T-helper 1 cell (primary cell): ENCODE measurements at regions not wholly inside any gene's neighbourhood (a gene's known extent, or its start where the extent isn't known, plus 50 kb on each side); places are given as distances from the start of the nearest gene placed in this dataset.

ENCODE experiments used
- DNase-seq, 5 donors: peaks; one replicate each; pipeline ENCODE4 v3.0.0-alpha.2; 2012 to 2020

DNA sequence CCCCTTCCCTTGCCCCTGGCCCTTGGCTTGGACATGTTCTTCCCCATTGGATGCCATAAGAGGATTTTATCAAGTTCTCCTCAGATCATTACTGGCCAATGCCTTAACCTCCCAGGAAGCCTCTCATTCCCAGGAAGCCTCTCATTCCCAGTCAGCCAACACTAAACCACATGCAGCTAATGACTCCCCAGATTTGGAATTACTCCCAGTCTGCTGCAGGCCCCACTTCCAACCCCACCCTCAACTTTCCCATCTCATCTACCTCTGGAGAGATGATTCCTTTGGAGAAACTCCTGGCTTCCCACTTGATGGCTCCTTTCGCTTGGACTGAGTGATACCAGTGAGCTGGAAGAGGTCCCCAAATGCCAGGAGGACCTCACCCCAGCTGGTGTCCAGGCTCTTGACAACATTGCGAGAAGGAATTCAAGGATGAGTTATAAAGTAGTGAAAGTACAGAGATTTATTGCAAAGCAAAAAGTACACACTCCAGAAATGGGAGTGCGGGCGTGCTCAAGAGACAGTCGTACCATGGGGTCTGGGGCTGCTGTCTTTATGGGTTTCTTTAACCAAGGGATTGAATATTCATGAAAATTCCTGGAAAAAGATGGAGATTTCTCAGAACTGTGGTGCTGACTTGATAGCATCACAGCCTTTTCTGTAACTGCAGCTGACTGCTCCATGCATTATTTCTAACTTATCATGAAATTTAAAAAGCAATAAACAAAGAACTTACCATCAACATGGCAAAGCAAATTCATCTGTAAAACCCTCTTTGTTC lies 117.2 kb upstream of the ADCY1 start:
- no peak for DNase-seq

DNA sequence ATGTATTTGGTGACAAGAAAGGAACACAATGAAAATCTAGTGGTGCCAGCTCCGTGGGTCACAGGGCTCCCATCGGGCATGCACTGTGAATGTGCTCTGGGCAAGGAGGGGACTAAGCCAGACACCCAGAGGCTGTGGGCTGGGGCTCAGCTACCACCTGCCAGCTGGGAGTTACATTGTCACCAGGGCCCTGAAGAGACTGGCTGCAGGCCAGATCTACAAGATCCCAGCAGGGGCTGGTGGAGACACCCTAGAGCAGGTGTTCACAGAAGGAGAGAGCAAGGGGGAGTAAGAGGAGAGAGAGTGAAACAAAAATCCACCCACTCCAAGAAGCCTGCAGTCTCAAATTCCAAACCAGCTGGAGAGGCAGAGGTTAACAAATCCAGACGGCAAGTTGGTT lies 116.6 kb upstream of the ADCY1 start:
- no peak for DNase-seq

DNA sequence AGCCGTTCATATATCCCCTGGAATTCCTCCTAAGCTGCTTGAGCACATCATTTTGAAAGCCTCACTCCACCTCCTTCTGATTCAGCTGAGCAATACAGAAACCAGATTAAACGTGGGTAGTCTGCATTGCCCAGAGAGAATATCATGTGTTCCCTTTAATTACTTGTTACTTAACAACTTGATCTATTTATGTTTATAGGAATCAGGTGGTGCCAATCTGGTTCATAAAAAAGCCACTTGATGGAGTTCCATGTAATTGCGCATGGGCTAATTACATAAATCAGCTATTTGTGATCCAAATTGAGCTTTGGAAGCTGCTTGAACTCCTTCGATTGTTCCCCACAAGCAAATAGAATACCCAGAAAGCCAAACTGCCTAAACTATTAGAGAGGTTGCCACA lies 114.7 kb upstream of the ADCY1 start:
- no peak for DNase-seq

DNA sequence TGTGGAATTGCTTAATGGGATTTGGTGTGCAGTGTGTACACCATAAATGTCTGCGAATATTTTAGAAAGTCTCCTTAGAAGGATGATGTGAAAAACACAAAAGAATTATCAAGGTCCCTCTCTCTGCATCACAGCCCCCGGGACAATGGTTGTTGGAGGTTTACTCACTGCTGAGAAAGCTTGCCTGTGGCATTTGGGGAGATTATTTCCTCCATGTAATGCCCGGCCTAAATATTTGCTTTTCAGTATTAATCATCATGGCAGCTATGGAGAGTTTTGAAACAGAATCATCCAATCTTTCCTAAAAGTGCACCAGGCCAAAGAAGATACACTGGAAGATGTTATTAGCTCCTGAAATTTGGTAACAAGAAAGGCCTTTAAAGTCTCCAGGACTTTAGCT lies 113.8 kb upstream of the ADCY1 start:
- no peak for DNase-seq

DNA sequence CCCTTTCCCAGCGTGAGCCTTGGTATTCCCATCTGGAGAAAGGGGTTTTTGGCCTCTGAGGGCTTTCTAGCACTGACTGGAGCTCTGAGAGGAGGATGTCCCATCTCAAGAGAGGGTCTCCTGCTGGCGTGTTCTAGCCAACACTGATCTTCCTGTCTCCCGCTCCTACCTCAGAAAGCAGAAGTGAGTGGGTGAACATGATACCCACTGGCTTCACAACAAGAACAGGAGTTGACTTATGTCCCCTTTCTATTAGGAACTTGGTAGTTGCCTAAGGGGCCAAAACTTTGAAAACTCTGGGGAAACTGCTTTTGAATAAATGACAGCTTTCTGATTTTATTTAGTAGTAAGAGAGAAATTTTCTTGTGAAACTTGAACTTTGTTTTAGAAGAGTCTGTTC lies 113.1 kb upstream of the ADCY1 start:
- no peak for DNase-seq

DNA sequence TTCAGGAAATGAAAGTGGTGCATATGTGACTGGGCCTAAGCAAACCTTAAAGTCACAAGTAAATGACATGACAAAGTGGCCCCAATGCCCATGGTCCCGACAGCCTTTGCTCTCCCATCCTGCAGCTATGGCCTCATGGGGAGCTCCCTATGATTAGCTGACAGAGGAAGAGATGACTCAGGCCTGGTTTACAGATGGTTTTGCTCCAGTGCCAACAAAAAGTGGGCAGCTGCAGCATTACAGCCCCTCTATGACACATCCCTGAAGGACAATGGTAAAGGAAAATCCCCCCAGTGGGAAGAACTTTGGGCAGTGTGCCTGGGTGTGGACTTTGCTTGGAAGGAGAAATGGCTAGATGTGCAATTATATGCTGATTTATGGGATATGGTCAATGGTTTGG lies 105.1 kb upstream of the ADCY1 start:
- no peak for DNase-seq

DNA sequence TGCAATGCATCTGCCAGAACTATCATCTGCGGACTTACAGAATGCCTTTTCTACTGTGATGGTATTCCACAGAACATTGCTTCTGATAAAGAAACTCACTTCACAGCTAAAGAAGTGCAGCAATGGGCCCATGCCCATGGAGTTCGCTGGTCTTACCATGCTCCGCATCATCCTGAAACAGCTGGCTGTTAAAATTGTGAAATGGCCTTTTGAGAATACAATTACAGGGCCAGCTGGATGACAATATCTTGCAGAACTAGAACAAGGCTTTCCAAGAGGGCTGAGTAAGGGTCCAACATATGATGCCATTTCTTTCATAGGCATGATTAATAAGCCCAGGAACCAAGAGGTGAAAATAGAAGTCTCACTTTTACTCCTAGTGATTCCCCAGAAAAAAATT lies 104.1 kb upstream of the ADCY1 start:
- DNase-seq: no peak

DNA sequence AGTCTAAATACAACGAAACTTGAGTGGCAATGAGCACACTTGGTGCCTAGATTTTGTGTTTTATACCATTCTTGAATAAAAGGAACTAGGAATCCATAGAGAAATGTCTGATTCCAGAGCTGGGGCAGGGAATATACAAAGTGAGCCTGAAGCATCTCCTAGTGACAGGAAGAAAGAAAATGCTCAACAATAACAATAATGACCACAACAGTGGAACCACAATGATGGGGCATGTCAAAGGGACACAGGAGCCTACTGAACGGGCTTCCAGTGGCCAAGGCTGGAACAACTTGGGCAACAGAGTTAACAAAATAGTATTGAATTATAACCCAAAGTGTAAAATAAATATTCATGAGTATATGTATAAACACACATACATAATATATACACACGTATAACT lies 94.4 kb upstream of the ADCY1 start:
- no peak for DNase-seq

DNA sequence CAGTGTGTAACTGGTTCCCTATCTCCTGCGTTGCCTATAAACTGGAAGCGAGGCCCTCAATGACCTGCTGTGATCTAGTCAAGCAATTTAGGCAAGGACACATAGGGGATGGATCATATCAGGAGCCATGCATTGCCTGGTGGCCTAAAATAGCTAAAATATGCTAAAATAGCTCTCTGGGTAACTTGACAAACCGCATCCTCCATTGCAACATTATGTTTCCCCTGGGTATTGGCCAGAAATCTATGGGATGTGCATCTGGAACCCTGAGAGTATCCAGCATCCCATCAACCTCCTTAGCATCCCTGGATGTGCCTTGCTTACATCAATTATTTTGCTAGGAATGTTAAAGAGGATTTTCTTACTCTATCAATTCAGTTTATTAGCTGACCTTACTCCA lies 91.7 kb upstream of the ADCY1 start:
- no peak for DNase-seq

DNA sequence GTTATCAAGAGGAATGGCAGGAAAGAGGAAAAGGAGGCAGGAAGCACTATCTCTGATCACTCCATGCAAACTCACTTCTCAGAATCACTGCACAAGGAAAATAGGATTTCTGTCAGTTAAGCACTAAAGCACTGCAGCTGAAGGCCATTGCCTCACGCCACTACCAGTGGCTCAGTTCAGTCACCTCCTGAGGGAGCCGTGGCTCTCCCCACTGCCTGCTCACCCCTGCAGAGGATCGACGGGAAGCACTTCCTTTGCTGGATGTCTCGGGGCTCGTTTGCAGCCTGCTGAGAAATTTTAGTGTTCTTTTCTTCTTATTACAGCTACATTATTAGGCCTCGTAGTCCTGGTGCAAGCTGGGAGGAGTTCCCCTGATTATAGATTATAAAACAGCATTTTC lies 90.1 kb upstream of the ADCY1 start:
- DNase-seq: no peak

DNA sequence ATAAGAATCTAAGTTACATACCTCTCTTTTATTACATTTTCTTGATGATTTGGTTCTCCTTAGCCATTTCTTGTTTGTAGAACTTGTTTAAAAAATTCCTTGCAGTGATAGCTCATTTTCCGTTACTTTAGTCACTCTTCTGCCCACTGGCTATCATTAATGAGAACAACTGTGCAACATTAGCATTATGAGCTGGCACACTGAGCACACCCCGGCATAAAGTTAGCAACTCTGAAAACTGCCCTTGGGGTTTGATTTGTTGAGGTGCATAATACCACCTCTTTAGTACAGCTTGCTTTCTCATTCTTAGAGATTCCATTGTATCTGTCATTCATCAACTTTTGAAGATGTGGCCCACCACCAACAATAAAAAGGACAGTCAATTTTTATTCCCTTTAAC lies 87.6 kb upstream of the ADCY1 start:
- no peak for DNase-seq

DNA sequence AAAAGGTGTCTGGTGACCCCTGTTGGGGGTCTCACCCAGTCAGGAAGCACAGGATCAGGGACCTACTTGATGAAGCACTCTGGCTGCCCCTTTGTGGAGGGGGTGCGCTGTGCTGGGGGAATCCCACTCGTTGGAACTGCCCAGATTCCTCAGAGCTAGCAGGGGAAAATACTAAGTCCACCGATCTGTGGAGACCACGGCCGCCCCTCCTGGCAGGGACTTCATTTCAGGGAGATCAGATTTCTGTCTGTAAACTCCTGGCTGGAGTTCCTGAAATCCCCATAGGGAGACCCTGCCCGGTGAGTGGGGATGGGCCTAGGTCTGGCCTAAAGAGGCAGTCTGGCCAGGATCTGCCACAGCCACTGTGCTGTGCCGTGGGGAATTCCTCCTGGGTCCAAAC lies 79.3 kb upstream of the ADCY1 start:
- no peak for DNase-seq

DNA sequence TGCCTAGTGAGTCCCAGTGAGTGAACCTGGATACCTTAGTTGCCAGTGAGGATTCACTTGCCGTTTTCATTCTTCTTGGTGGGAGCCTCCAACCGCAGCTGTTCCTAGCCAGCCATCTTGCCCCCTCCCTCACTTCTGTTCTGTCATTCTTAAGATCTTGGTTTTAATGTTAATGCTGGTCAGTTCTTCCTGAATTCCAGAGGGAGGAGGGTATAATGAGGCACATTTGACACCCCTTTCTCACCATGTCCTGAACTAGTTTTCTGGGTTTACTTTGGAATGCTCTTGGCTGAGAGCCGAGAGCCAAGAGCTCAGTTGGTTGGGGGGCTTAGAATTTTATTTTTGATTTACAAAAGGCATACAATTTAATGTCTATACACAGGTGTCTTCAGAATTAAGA lies 78.5 kb upstream of the ADCY1 start:
- no peak for DNase-seq

DNA sequence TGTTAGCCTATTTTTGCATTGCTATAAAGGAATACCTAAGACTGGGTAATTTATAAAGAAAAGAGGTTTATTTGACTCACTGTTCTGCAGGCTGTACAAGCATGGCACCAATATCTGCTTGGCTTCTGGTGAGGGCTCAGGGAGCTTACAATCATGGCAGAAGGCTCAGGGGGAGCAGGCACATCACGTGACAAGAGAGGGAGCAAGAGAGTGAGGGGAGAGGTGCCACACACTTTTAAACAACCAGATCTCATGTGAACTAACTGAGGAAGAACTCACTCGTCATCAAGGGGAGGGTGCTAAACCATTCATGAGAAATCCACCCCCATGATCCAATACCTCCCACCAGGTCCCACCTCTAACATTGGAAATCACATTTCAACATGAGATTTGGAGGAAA lies 73.9 kb upstream of the ADCY1 start:
- no peak for DNase-seq

DNA sequence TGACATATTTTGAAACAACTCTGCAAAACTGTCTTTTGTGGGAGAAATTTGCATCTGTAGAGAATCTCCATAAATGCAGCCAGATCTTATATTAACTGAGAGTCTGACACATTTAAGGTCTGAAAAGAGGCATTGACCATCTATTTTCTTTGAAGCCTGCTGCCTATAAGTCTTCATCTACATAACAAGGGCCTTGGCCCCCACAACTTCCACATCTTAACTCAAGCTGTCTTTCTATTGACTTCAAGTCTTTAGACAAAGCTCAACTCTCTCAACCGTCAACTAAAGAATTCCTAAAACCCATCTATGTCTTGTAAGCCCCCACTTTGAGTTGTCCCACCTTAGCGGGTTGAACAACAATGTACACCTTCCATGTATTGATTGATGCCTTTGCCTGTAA lies 72.4 kb upstream of the ADCY1 start:
- no peak for DNase-seq

DNA sequence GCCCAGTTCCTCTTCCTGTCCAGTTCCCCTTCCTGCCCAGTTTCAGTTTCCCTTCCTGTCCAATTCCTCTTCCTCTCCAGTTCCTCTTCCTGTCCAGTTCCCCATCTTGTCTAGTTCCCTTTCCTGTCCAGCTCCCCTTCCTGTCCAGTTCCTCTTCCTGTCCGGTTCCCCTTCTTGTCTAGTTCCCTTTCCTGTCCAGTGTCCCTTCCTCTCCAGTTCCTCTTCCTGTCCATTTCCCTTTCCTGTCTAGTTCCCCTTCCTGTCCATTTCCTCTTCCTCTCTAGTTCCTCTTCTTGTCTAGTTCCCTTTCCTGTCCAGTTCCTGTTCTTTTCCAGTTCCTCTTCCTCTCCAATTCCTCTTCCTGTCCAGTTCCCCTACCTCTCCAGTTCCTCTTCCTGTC lies 68.1 kb upstream of the ADCY1 start:
- no peak for DNase-seq

DNA sequence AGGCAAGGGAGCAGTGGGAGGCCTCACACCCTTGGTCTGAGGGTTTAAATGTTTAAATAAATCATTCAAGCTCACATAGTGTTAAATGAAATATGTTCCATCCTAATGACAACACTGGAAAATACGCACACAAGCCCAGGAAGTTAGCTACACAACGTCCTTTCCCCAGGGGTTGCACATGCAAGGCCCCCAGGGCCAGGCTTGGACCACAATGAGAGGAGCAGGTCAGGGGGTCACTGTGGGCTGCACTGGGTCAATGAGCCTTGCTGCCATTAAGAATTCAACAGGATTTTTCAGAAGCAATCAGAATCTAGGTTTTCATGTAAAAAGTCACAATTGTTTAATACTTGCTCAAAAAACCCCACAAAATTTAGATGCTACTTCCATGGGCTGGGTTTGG lies 64.9 kb upstream of the ADCY1 start:
- no peak for DNase-seq

DNA sequence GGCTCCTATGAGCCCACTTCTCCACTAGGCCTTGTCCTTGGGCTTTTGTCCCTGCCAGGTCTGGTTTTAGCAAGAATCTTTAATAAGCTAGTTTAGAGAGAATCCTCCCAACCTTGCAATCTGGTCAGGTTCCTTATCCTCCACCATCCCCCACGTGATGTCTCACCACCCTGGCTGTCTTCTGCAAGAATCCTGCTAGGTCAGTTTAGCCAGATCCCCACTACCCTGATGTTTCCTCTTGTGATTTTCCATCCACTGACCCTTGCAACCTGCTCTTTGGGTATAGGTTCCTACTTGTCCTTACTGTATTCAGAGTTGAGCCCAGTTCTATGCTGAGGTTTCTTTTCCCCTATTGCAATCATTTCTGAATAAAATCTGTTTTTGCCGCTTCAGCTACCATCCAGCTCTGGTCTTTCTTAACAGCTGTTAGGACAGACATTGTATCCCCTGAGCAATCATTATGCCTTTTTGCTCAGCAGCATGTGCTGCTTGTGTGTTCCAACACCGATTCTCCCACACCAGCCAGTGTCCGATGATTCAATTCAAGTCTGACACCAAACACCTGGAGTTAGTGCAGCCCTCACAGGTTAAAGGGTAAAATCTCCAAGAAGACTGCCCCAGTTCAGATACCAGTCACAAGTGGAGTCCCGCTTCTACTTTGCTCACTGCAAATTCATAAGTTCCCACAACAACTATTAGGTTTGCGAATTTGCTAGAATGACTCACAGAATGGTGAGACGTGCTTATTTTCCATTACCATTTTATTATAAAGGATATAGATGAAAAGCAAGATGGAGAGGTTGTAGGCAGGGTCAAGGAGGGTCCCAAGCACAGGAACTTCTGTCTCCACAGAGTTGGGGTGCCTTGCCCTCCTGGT lies 62.2 kb upstream of the ADCY1 start:
- DNase-seq: no peak

DNA sequence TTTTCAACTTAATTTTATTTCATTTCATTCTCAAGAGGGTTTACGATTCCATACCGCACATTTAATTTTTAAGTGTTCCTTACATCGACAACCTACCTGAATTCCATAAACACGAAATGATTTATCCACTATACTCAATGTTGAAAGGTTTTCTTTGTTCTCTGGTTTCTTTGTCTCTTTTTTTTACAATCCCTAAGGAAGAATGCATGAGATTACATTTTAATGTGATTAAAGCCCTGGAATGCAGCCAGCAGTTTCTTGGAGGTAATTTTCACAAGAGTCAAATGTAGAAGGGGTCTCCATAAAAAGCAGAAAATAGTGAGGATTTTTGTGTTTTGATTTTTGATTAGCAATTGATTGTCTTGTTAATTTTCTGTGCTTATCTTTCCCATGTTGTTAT lies 59.2 kb upstream of the ADCY1 start:
- no peak for DNase-seq

DNA sequence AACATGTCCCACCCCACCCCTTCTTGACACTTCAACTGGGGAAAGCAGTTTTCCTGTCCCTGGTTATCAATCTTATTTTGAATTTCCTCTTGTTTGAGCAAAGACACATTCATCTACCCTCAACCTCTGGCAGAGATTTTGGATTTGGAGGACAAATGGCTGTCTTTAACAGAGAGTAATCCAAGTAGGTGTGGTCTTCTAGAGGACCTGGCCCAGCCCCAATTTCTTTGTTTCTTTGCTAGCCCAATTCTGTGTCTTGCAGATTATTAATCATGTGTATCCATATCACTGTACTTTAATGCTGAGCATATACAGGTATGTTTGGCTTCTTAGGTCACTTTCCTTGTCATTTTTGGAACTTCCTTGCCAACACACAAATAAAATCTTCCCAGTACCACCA lies 58.8 kb upstream of the ADCY1 start:
- no peak for DNase-seq
